GM18858 (cell line): ENCODE measurements at regions not wholly inside any gene's neighbourhood (a gene's known extent, or its start where the extent isn't known, plus 50 kb on each side); places are given as distances from the start of the nearest gene placed in this dataset.
A peak's percentile ranks its signal among the peaks of the same experiment; 100 is the strongest.

ENCODE experiments used
- ATAC-seq: cut with Tn5 transposase; IDR thresholded peaks from one replicate; pipeline ENCODE4 v1.9.1; 2021; ENCODE audit not compliant: unreplicated experiment

GRCh38 chr9:89234205-89235067 is 55.8 kb upstream of the SHC3 start:
- peak; percentile 63 for ATAC-seq

- no peak for ATAC-seq
These were observed 58.4 kb upstream of the SHC3 start for GRCh38 chr9:89236955-89237573.

- no peak for ATAC-seq
These were observed 59.8 kb upstream of the SHC3 start for GRCh38 chr9:89238424-89238823.

- ATAC-seq = no peak
These were observed 64.9 kb upstream of the SHC3 start for GRCh38 chr9:89243296-89244061.

GRCh38 chr9:89246840-89247239 is 64.2 kb upstream of the CKS2 start:
- no peak for ATAC-seq

GRCh38 chr9:89247431-89248353 is 63.3 kb upstream of the CKS2 start:
- ATAC-seq = no peak

GRCh38 chr9:89249001-89249400 is 62.0 kb upstream of the CKS2 start:
- ATAC-seq = no peak

- ATAC-seq = no peak
These were observed 58.2 kb upstream of the CKS2 start for GRCh38 chr9:89252651-89253267.

GRCh38 chr9:89254058-89254772 is 56.8 kb upstream of the CKS2 start:
- ATAC-seq = no peak

GRCh38 chr9:89254773-89255125 is 56.2 kb upstream of the CKS2 start:
- ATAC-seq = no peak

- no peak for ATAC-seq
These were observed 54.8 kb upstream of the CKS2 start for GRCh38 chr9:89256225-89256624.

- ATAC-seq = no peak
These were observed 54.4 kb upstream of the CKS2 start for GRCh38 chr9:89256642-89257041.

GRCh38 chr9:89260525-89260924 is 50.5 kb upstream of the CKS2 start:
- ATAC-seq = no peak
